22Rv1 (cell line): ENCODE measurements at regions not wholly inside any gene's neighbourhood (a gene's known extent, or its start where the extent isn't known, plus 50 kb on each side); places are given as distances from the start of the nearest gene placed in this dataset.

Experiments
- H3K27ac ChIP-seq: fragments of 450-650 bp; 2 replicates; pipeline ENCODE4 v1.5.1; 2017
- CTCF ChIP-seq: fragments of 450-650 bp; IDR thresholded peaks from 2 replicates; pipeline ENCODE4 v1.5.1; 2017; ENCODE audit warnings: mild to moderate bottlenecking
- ZFX ChIP-seq: fragments of 450-650 bp; IDR thresholded peaks from 2 replicates; pipeline ENCODE4 v1.6.1; 2017; ENCODE audit warnings: antibody characterized with exemption, borderline replicate concordance

GRCh38 chr4:189084671-189085070, 856.0 kb upstream of the FRG1 start:
- TF ChIP-seq CTCF: no peak
- TF ChIP-seq ZFX: no peak
- H3K27ac ChIP-seq: no peak overlapping the region

- TF ChIP-seq CTCF (no peak), ZFX (no peak)
- H3K27ac ChIP-seq: no peak overlapping the region
Measured at GRCh38 chr4:189087971-189088370, 852.7 kb upstream of the FRG1 start.

- TF ChIP-seq ZFX (no peak), CTCF (no peak)
Measured at GRCh38 chr4:189088780-189089179, 851.9 kb upstream of the FRG1 start.

GRCh38 chr4:189090174-189090814, 850.4 kb upstream of the FRG1 start:
- TF ChIP-seq CTCF (peak; percentile 37), ZFX (no peak)
- no peak overlapping the region for H3K27ac ChIP-seq

More at GRCh38 chr4:189088780-189089179, 851.9 kb upstream of the FRG1 start:
- no peak overlapping the region for H3K27ac ChIP-seq

GRCh38 chr4:189092581-189092980, 848.1 kb upstream of the FRG1 start:
- H3K27ac ChIP-seq: no peak overlapping the region
- TF ChIP-seq ZFX (no peak), CTCF (no peak)

- TF ChIP-seq CTCF (no peak), ZFX (no peak)
- H3K27ac ChIP-seq: no peak overlapping the region
Measured at GRCh38 chr4:189096108-189096507, 844.6 kb upstream of the FRG1 start.

GRCh38 chr4:189096717-189097116, 844.0 kb upstream of the FRG1 start:
- TF ChIP-seq ZFX (no peak), CTCF (peak; percentile 39)

More at GRCh38 chr4:189096717-189097116, 844.0 kb upstream of the FRG1 start:
- no peak overlapping the region for H3K27ac ChIP-seq
